Nephron progenitor cell (in vitro differentiated cells): ENCODE measurements at regions not wholly inside any gene's neighbourhood (a gene's known extent, or its start where the extent isn't known, plus 50 kb on each side); places are given as distances from the start of the nearest gene placed in this dataset.
A peak's percentile ranks its signal among the peaks of the same experiment; 100 is the strongest.

ENCODE experiments used
- DNase-seq: peaks from one replicate; pipeline ENCODE4 v3.0.0; 2021
- H3K27ac Mint-ChIP-seq: 2 replicates; pipeline ENCODE4 v1.8.0; 2021; ENCODE audit warnings: mild to moderate bottlenecking, moderate library complexity, mixed read lengths
- H3K27me3 Mint-ChIP-seq: 2 replicates; pipeline ENCODE4 v1.8.0; 2021; ENCODE audit warnings: mild to moderate bottlenecking, low read depth, mixed read lengths; ENCODE audit not compliant: poor library complexity
- H3K36me3 Mint-ChIP-seq: 2 replicates; pipeline ENCODE4 v1.8.0; 2021; ENCODE audit warnings: low read depth, mixed read lengths
- H3K4me1 Mint-ChIP-seq: 2 replicates; pipeline ENCODE4 v1.8.0; 2021; ENCODE audit warnings: mixed read lengths
- H3K4me3 Mint-ChIP-seq: 2 replicates; pipeline ENCODE4 v1.8.0; 2021; ENCODE audit warnings: mild to moderate bottlenecking, moderate library complexity, mixed read lengths
- H3K9me3 Mint-ChIP-seq: 2 replicates; pipeline ENCODE4 v1.8.0; 2021; ENCODE audit warnings: mild to moderate bottlenecking, moderate library complexity, mixed read lengths
- CTCF ChIP-seq: fragments of 200-600 bp; sonication (generic); IDR thresholded peaks from 2 replicates; pipeline ENCODE4 v1.5.0; 2021; ENCODE audit warnings: antibody characterized with exemption

- Mint-ChIP-seq H3K4me1 (no peaks in the 10 kb centered on the region), H3K9me3 (no peaks in the 10 kb centered on the region), H3K27me3 (no peaks in the 10 kb centered on the region), H3K27ac (no peak overlapping the region), H3K36me3 (no peaks in the 10 kb centered on the region), H3K4me3 (no peak overlapping the region)
- no peak for DNase-seq
- no peak for TF ChIP-seq CTCF
Observed at GRCh38 chr3:168752339-168752738, 656.6 kb upstream of the GOLIM4 start.

- Mint-ChIP-seq H3K4me3 (no peak overlapping the region), H3K9me3 (peaks cover 10% of the 10 kb centered on the region), H3K27ac (no peak overlapping the region), H3K27me3 (no peaks in the 10 kb centered on the region), H3K36me3 (peaks cover 4% of the 10 kb centered on the region), H3K4me1 (no peaks in the 10 kb centered on the region)
- TF ChIP-seq CTCF = no peak
- DNase-seq = no peak
Observed at GRCh38 chr3:168747697-168748096, 652.0 kb upstream of the GOLIM4 start.

- Mint-ChIP-seq H3K27me3 (no peaks in the 10 kb centered on the region), H3K27ac (peak overlapping the region; percentile 92), H3K9me3 (peaks cover 18% of the 10 kb centered on the region), H3K36me3 (peaks cover 18% of the 10 kb centered on the region), H3K4me3 (no peak overlapping the region), H3K4me1 (peaks cover 20% of the 10 kb centered on the region)
- TF ChIP-seq CTCF = no peak
- DNase-seq = no peak
Observed at GRCh38 chr3:168738527-168739325, 643.0 kb upstream of the GOLIM4 start.

GRCh38 chr3:168736202-168736601, 640.5 kb upstream of the GOLIM4 start:
- H3K4me3 Mint-ChIP-seq = no peak overlapping the region
- TF ChIP-seq CTCF = no peak
- peaks cover 13% of the 10 kb centered on the region for H3K36me3 Mint-ChIP-seq
- H3K9me3 Mint-ChIP-seq = peaks cover 21% of the 10 kb centered on the region
- peaks cover 20% of the 10 kb centered on the region for H3K4me1 Mint-ChIP-seq
- no peak overlapping the region for H3K27ac Mint-ChIP-seq
- H3K27me3 Mint-ChIP-seq = no peaks in the 10 kb centered on the region
- no peak for DNase-seq

GRCh38 chr3:168730073-168730472, 634.3 kb upstream of the GOLIM4 start:
- H3K4me1 Mint-ChIP-seq = no peaks in the 10 kb centered on the region

More at GRCh38 chr3:168730073-168730472, 634.3 kb upstream of the GOLIM4 start:
- DNase-seq = no peak
- Mint-ChIP-seq H3K4me3 (no peak overlapping the region), H3K9me3 (peaks cover 21% of the 10 kb centered on the region), H3K27me3 (no peaks in the 10 kb centered on the region), H3K36me3 (peaks cover 11% of the 10 kb centered on the region), H3K27ac (no peak overlapping the region)
- TF ChIP-seq CTCF = no peak
